Breast epithelium (tissue), 3 donors: ENCODE measurements at regions not wholly inside any gene's neighbourhood (a gene's known extent, or its start where the extent isn't known, plus 50 kb on each side); places are given as distances from the start of the nearest gene placed in this dataset.

Source experiments
- POLR2AphosphoS5 ChIP-seq, 3 donors: sonication (generic); formaldehyde crosslinking; IDR thresholded peaks; one replicate each; pipeline ENCODE4 v1.6.1; 2017; ENCODE audit warnings: antibody characterized with exemption in 3 of 3
- TF ChIP-seq, protein P1 (sequence below), 3 donors: fragments of 450-650 bp; IDR thresholded peaks; one replicate each; pipeline ENCODE4 v1.5.1; 2016 to 2017; ENCODE audit warnings: antibody characterized with exemption in 3 of 3, mild to moderate bottlenecking in 3 of 3, moderate library complexity in 3 of 3

DNA sequence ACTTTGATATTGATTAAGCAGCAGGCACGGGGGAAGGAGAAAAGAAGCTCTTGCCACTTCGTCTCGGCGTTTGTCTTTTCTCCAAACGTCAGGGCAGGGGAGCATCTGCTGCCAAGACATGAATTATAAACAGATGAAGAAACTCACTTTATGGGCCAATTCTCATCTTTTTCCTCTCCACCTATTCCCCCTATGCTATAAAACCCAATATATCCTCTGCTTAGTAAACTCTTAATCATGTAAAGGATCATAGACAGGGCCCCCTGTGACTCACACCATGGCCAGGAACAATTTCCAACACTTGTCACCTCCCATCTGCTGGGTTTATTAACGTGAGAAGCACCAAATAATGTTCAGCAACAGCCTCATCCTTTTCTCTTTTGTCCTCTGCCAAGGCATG is 1092.1 kb upstream of the TMEM132C start:
- TF ChIP-seq, protein P1, sequence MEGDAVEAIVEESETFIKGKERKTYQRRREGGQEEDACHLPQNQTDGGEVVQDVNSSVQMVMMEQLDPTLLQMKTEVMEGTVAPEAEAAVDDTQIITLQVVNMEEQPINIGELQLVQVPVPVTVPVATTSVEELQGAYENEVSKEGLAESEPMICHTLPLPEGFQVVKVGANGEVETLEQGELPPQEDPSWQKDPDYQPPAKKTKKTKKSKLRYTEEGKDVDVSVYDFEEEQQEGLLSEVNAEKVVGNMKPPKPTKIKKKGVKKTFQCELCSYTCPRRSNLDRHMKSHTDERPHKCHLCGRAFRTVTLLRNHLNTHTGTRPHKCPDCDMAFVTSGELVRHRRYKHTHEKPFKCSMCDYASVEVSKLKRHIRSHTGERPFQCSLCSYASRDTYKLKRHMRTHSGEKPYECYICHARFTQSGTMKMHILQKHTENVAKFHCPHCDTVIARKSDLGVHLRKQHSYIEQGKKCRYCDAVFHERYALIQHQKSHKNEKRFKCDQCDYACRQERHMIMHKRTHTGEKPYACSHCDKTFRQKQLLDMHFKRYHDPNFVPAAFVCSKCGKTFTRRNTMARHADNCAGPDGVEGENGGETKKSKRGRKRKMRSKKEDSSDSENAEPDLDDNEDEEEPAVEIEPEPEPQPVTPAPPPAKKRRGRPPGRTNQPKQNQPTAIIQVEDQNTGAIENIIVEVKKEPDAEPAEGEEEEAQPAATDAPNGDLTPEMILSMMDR (IDR thresholded peaks at IDR 0.05): no peak
- TF ChIP-seq POLR2AphosphoS5 (IDR thresholded peaks at IDR 0.05): no peak
